Activated CD8-positive, alpha-beta memory T cell treated with anti-CD3 and anti-CD28 coated beads, Interleukin-2, amount 50 U/mL, for 48 hours (primary cell): ENCODE measurements at regions not wholly inside any gene's neighbourhood (a gene's known extent, or its start where the extent isn't known, plus 50 kb on each side); places are given as distances from the start of the nearest gene placed in this dataset.
"Not testable (repeated sequence)": the region's sequence is repeated elsewhere in the genome, so short reads cannot be mapped to it uniquely, and the experiment has no call there.

ENCODE experiments used
- DNase-seq: peaks from one replicate; pipeline ENCODE4 v3.0.0-alpha.2; 2020

- no peak for DNase-seq
Observed at GRCh38 chr16:50497592-50497991, 50.6 kb upstream of the NKD1 start.

GRCh38 chr16:50496990-50497389 is 51.2 kb upstream of the NKD1 start:
- no peak for DNase-seq

GRCh38 chr16:50495673-50496072 is 52.5 kb upstream of the NKD1 start:
- no peak for DNase-seq

GRCh38 chr16:50494501-50495491 is 53.4 kb upstream of the NKD1 start:
- DNase-seq: no peak

- no peak for DNase-seq
Observed at GRCh38 chr16:50491516-50491915, 56.7 kb upstream of the NKD1 start.

- no peak for DNase-seq
Observed at GRCh38 chr16:50490828-50491227, 57.4 kb upstream of the NKD1 start.

GRCh38 chr16:50489182-50489581 is 59.0 kb upstream of the NKD1 start:
- DNase-seq: no peak

- DNase-seq: no peak
Observed at GRCh38 chr16:50487528-50487927, 60.7 kb upstream of the NKD1 start.

- not testable (repeated sequence) for DNase-seq
Observed at GRCh38 chr16:50486162-50486561, 62.0 kb upstream of the NKD1 start.

- no peak for DNase-seq
Observed at GRCh38 chr16:50485232-50485631, 63.0 kb upstream of the NKD1 start.

- DNase-seq: no peak
Observed at GRCh38 chr16:50482271-50482670, 65.9 kb upstream of the NKD1 start.

GRCh38 chr16:50480206-50480605 is 68.0 kb upstream of the NKD1 start:
- DNase-seq: no peak

- no peak for DNase-seq
Observed at GRCh38 chr16:50479771-50480170, 68.4 kb upstream of the NKD1 start.

- DNase-seq: no peak
Observed at GRCh38 chr16:50478773-50479149, 69.4 kb upstream of the NKD1 start.

- DNase-seq: no peak
Observed at GRCh38 chr16:50478075-50478772, 70.0 kb upstream of the NKD1 start.

- no peak for DNase-seq
Observed at GRCh38 chr16:50476486-50477255, 71.5 kb upstream of the NKD1 start.

GRCh38 chr16:50475170-50475569 is 73.0 kb upstream of the NKD1 start:
- DNase-seq: no peak

GRCh38 chr16:50474138-50474537 is 74.1 kb upstream of the NKD1 start:
- no peak for DNase-seq

GRCh38 chr16:50473356-50473945 is 74.7 kb upstream of the NKD1 start:
- DNase-seq: no peak

GRCh38 chr16:50472472-50472871 is 75.7 kb upstream of the NKD1 start:
- no peak for DNase-seq

- DNase-seq: no peak
Observed at GRCh38 chr16:50470687-50471086, 77.5 kb upstream of the NKD1 start.

- no peak for DNase-seq
Observed at GRCh38 chr16:50469744-50470321, 78.4 kb upstream of the NKD1 start.
